WTC11 (cell line): ENCODE measurements at regions not wholly inside any gene's neighbourhood (a gene's known extent, or its start where the extent isn't known, plus 50 kb on each side); places are given as distances from the start of the nearest gene placed in this dataset.

Experiments
- ATF2 ChIP-seq: sonication (generic); formaldehyde crosslinking; IDR thresholded peaks from 2 replicates; pipeline ENCODE4 v1.8.1; 2022; ENCODE audit warnings: low read depth, missing genetic modification reagents, borderline replicate concordance
- RELA ChIP-seq: sonication (generic); formaldehyde crosslinking; IDR thresholded peaks from 2 replicates; pipeline ENCODE4 v1.8.1; 2022; ENCODE audit warnings: missing genetic modification reagents, mild to moderate bottlenecking, borderline replicate concordance
- TEAD4 ChIP-seq: sonication (generic); formaldehyde crosslinking; IDR thresholded peaks from 2 replicates; pipeline ENCODE4 v1.8.0; 2022; ENCODE audit warnings: mild to moderate bottlenecking, missing genetic modification reagents
- ZNF317 ChIP-seq: sonication (generic); formaldehyde crosslinking; IDR thresholded peaks from 2 replicates; pipeline ENCODE4 v1.8.1; 2023; ENCODE audit warnings: low read depth, mild to moderate bottlenecking, moderate library complexity, missing genetic modification reagents, borderline replicate concordance
- TF ChIP-seq, protein P1 (sequence below): fragments of 250-450 bp; sonication (Bioruptor Pico); IDR thresholded peaks from 2 replicates; pipeline ENCODE4 v1.9.0; 2021; ENCODE audit warnings: mild to moderate bottlenecking, borderline replicate concordance
- TF ChIP-seq, protein P2 (sequence below): fragments of 200-600 bp; IDR thresholded peaks from 2 replicates; pipeline ENCODE4 v1.8.0; 2022; ENCODE audit warnings: antibody characterized with exemption
- TF ChIP-seq, protein P3 (sequence below): sonication (generic); formaldehyde crosslinking; IDR thresholded peaks from 2 replicates; pipeline ENCODE4 v1.8.1; 2023; ENCODE audit warnings: mild to moderate bottlenecking, missing genetic modification reagents, moderate library complexity
- TF ChIP-seq, protein P4 (sequence below): sonication (generic); formaldehyde crosslinking; IDR thresholded peaks from 2 replicates; pipeline ENCODE4 v1.8.0; 2022; ENCODE audit warnings: missing genetic modification reagents

DNA sequence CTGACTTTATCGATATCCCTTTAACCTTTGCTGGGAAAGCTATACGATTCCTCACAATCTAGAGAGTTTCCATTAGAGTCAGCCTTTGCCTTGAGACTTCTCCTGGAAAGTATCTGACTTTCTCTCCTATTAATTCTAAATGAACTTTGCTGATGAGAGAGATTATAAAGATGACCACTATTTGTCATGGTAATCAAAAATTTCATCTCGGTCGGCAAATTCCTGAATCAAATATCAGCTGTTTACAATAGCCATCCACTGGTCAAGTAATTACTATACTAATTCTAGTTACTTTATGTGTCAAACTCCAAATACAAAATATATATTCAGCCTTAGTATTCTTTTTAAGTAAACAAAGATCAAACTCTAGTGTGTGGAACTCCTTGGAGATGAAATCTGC lies 164.4 kb upstream of the ITGA1 start:
- TF ChIP-seq, protein P1, sequence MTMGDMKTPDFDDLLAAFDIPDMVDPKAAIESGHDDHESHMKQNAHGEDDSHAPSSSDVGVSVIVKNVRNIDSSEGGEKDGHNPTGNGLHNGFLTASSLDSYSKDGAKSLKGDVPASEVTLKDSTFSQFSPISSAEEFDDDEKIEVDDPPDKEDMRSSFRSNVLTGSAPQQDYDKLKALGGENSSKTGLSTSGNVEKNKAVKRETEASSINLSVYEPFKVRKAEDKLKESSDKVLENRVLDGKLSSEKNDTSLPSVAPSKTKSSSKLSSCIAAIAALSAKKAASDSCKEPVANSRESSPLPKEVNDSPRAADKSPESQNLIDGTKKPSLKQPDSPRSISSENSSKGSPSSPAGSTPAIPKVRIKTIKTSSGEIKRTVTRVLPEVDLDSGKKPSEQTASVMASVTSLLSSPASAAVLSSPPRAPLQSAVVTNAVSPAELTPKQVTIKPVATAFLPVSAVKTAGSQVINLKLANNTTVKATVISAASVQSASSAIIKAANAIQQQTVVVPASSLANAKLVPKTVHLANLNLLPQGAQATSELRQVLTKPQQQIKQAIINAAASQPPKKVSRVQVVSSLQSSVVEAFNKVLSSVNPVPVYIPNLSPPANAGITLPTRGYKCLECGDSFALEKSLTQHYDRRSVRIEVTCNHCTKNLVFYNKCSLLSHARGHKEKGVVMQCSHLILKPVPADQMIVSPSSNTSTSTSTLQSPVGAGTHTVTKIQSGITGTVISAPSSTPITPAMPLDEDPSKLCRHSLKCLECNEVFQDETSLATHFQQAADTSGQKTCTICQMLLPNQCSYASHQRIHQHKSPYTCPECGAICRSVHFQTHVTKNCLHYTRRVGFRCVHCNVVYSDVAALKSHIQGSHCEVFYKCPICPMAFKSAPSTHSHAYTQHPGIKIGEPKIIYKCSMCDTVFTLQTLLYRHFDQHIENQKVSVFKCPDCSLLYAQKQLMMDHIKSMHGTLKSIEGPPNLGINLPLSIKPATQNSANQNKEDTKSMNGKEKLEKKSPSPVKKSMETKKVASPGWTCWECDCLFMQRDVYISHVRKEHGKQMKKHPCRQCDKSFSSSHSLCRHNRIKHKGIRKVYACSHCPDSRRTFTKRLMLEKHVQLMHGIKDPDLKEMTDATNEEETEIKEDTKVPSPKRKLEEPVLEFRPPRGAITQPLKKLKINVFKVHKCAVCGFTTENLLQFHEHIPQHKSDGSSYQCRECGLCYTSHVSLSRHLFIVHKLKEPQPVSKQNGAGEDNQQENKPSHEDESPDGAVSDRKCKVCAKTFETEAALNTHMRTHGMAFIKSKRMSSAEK (CRISPR knock-in tag) = no peak
- TF ChIP-seq, protein P2, sequence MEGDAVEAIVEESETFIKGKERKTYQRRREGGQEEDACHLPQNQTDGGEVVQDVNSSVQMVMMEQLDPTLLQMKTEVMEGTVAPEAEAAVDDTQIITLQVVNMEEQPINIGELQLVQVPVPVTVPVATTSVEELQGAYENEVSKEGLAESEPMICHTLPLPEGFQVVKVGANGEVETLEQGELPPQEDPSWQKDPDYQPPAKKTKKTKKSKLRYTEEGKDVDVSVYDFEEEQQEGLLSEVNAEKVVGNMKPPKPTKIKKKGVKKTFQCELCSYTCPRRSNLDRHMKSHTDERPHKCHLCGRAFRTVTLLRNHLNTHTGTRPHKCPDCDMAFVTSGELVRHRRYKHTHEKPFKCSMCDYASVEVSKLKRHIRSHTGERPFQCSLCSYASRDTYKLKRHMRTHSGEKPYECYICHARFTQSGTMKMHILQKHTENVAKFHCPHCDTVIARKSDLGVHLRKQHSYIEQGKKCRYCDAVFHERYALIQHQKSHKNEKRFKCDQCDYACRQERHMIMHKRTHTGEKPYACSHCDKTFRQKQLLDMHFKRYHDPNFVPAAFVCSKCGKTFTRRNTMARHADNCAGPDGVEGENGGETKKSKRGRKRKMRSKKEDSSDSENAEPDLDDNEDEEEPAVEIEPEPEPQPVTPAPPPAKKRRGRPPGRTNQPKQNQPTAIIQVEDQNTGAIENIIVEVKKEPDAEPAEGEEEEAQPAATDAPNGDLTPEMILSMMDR = no peak
- TF ChIP-seq ATF2 (no peak), ZNF317 (CRISPR knock-in tag) (no peak), TEAD4 (no peak), RELA (no peak)
- TF ChIP-seq, protein P3, sequence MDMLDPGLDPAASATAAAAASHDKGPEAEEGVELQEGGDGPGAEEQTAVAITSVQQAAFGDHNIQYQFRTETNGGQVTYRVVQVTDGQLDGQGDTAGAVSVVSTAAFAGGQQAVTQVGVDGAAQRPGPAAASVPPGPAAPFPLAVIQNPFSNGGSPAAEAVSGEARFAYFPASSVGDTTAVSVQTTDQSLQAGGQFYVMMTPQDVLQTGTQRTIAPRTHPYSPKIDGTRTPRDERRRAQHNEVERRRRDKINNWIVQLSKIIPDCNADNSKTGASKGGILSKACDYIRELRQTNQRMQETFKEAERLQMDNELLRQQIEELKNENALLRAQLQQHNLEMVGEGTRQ (CRISPR knock-in tag) = no peak
- TF ChIP-seq, protein P4, sequence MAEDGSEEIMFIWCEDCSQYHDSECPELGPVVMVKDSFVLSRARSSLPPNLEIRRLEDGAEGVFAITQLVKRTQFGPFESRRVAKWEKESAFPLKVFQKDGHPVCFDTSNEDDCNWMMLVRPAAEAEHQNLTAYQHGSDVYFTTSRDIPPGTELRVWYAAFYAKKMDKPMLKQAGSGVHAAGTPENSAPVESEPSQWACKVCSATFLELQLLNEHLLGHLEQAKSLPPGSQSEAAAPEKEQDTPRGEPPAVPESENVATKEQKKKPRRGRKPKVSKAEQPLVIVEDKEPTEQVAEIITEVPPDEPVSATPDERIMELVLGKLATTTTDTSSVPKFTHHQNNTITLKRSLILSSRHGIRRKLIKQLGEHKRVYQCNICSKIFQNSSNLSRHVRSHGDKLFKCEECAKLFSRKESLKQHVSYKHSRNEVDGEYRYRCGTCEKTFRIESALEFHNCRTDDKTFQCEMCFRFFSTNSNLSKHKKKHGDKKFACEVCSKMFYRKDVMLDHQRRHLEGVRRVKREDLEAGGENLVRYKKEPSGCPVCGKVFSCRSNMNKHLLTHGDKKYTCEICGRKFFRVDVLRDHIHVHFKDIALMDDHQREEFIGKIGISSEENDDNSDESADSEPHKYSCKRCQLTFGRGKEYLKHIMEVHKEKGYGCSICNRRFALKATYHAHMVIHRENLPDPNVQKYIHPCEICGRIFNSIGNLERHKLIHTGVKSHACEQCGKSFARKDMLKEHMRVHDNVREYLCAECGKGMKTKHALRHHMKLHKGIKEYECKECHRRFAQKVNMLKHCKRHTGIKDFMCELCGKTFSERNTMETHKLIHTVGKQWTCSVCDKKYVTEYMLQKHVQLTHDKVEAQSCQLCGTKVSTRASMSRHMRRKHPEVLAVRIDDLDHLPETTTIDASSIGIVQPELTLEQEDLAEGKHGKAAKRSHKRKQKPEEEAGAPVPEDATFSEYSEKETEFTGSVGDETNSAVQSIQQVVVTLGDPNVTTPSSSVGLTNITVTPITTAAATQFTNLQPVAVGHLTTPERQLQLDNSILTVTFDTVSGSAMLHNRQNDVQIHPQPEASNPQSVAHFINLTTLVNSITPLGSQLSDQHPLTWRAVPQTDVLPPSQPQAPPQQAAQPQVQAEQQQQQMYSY = no peak
